Nephron (organoid): ENCODE measurements at regions not wholly inside any gene's neighbourhood (a gene's known extent, or its start where the extent isn't known, plus 50 kb on each side); places are given as distances from the start of the nearest gene placed in this dataset.

ENCODE experiments used
- H3K27ac Mint-ChIP-seq, 3 experiments: 2 replicates each; pipeline ENCODE4 v1.8.0; 2020; ENCODE audit warnings: mixed read lengths in 3 of 3, mild to moderate bottlenecking in 2 of 3, moderate library complexity in 1 of 3
- H3K27me3 Mint-ChIP-seq: 2 replicates; pipeline ENCODE4 v1.8.0; 2021; ENCODE audit warnings: low read depth, mild to moderate bottlenecking, moderate library complexity, mixed read lengths
- H3K36me3 Mint-ChIP-seq: 2 replicates; pipeline ENCODE4 v1.8.0; 2020; ENCODE audit warnings: low read depth, mixed read lengths
- H3K4me1 Mint-ChIP-seq: 2 replicates; pipeline ENCODE4 v1.8.0; 2020; ENCODE audit warnings: mixed read lengths
- H3K4me3 Mint-ChIP-seq, 3 experiments: 2 replicates each; pipeline ENCODE4 v1.8.0; 2020; ENCODE audit warnings: mild to moderate bottlenecking in 3 of 3, mixed read lengths in 3 of 3, moderate library complexity in 2 of 3
- H3K9me3 Mint-ChIP-seq: 2 replicates; pipeline ENCODE4 v1.8.0; 2020; ENCODE audit warnings: mixed read lengths
- TF ChIP-seq, protein P1 (sequence below), 3 experiments: fragments of 200-600 bp; sonication (generic); IDR thresholded peaks; one replicate each; pipeline ENCODE4 v1.5.0; 2021; ENCODE audit warnings: antibody characterized with exemption in 3 of 3; ENCODE audit not compliant: unreplicated experiment in 3 of 3

DNA sequence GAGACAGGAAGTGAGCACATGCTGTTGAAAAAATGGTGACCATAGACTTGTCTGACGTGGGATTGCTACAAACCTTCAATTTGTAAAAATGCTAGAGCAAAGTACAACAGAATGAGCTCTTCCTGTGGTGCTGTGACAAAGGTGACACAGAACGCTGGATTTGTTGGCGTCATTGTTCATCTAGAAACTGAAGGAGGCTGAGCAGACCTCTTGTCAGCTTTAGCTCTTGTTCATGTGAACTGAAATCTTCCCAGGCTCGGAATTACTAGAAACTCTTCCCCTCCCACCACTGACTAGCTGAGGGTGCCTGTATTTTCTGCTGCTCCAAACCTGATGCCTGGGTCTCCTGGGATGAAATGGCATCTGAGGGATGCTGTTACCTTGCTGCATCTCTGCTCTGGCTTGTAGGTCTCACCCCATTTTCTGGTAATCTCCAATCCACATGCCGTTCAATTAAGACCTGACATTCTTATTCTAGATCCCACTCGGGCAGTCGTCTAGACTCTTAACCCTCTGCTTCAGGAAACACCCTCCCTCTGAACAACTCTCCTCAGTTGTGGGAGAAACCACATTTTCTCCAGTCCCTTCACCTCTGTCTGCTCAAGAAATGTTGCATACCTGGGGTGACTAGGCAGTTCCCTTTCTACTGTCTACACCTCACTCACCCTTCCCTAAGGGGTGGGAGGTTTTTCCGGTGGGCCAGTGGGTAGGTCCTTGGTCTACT is 349.3 kb downstream of the CXCL12 start:
- H3K4me3 Mint-ChIP-seq: no peak overlapping the region
- no peaks in the 10 kb centered on the region for H3K36me3 Mint-ChIP-seq

DNA sequence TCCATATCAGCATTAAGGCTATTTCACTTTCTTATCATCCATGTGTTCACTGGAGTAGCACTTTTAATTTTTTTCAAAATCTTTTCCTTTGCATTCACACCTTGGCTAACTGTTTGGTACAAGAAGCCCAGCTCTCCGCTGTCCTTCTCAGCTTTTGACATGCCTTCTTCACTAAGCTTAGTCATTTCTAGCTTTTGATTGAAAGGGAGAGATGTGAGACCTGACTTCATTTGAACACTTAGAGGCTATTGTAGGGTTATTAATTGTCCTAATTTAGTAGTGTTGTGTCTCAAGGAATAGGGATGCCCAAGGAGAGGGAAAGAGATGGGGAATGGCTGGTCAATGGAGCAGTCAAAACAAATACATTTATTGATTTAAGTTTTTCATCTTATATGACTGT is 350.0 kb downstream of the CXCL12 start:
- Mint-ChIP-seq H3K27me3 (no peaks in the 10 kb centered on the region), H3K27ac (no peak overlapping the region), H3K4me3 (no peak overlapping the region), H3K9me3 (peaks cover 5% of the 10 kb centered on the region), H3K36me3 (no peaks in the 10 kb centered on the region), H3K4me1 (peaks cover 40% of the 10 kb centered on the region)
- TF ChIP-seq, protein P1, sequence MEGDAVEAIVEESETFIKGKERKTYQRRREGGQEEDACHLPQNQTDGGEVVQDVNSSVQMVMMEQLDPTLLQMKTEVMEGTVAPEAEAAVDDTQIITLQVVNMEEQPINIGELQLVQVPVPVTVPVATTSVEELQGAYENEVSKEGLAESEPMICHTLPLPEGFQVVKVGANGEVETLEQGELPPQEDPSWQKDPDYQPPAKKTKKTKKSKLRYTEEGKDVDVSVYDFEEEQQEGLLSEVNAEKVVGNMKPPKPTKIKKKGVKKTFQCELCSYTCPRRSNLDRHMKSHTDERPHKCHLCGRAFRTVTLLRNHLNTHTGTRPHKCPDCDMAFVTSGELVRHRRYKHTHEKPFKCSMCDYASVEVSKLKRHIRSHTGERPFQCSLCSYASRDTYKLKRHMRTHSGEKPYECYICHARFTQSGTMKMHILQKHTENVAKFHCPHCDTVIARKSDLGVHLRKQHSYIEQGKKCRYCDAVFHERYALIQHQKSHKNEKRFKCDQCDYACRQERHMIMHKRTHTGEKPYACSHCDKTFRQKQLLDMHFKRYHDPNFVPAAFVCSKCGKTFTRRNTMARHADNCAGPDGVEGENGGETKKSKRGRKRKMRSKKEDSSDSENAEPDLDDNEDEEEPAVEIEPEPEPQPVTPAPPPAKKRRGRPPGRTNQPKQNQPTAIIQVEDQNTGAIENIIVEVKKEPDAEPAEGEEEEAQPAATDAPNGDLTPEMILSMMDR (IDR thresholded peaks at IDR 0.05; ENCODE audit: unreplicated experiment in 3 of 3): no peak

More for the DNA sequence above, 349.3 kb downstream of the CXCL12 start:
- TF ChIP-seq, protein P1 (IDR thresholded peaks at IDR 0.05; ENCODE audit: unreplicated experiment in 3 of 3): no peak
- H3K4me1 Mint-ChIP-seq: peaks cover 33% of the 10 kb centered on the region
- H3K9me3 Mint-ChIP-seq: peaks cover 9% of the 10 kb centered on the region
- H3K27ac Mint-ChIP-seq: no peak overlapping the region
- H3K27me3 Mint-ChIP-seq: no peaks in the 10 kb centered on the region

DNA sequence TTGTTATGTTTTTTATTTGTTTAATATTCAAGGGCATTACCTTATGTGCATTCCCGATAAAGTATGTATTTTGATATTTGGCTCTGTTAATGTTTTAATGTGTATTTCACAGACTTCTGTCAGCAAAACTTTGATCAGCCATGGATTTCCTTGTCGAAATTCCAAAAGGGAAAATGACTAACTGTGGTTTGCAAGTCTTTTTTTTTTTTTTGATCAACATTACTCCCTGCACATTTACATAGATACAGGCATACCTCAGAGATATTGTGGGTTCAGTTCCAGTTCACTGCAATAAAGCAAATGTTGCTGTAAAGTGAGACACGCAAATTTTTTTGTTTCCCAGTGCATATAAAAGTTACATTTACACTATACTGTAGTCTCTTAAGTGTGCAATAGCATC is 351.9 kb downstream of the CXCL12 start:
- H3K4me3 Mint-ChIP-seq: no peak overlapping the region
- no peaks in the 10 kb centered on the region for H3K36me3 Mint-ChIP-seq
- H3K9me3 Mint-ChIP-seq: no peaks in the 10 kb centered on the region
- peak overlapping the region in 2 of 3 experiments; percentile 69 to 89 for H3K27ac Mint-ChIP-seq
- TF ChIP-seq, protein P1 (IDR thresholded peaks at IDR 0.05; ENCODE audit: unreplicated experiment in 3 of 3): no peak
- no peaks in the 10 kb centered on the region for H3K27me3 Mint-ChIP-seq
- peaks cover 44% of the 10 kb centered on the region for H3K4me1 Mint-ChIP-seq

DNA sequence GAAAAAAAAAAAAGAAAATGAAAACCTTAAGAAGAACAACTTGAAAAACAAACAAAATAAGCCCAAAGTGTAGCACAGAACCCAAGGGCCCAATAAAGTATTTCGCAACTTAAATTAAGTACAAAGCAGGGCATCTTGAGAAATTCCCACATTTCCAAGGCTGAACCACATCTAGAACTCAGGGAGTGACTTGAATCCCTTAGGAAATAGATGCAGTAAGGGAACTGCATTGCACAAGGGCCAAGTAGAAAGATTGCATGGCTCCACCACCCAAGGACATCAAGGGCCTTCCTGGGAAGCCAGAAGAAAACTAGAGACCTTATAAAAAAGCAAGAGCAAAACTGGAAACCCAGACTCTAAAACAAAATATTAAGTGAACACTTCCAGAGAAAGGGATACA is 352.7 kb downstream of the CXCL12 start:
- no peaks in the 10 kb centered on the region for H3K9me3 Mint-ChIP-seq
- TF ChIP-seq, protein P1 (IDR thresholded peaks at IDR 0.05; ENCODE audit: unreplicated experiment in 3 of 3): no peak
- peak overlapping the region; percentile 28 to 94 (median 89) for H3K27ac Mint-ChIP-seq
- H3K27me3 Mint-ChIP-seq: no peaks in the 10 kb centered on the region
- H3K4me1 Mint-ChIP-seq: peaks cover 44% of the 10 kb centered on the region
- H3K4me3 Mint-ChIP-seq: no peak overlapping the region
- H3K36me3 Mint-ChIP-seq: no peaks in the 10 kb centered on the region

DNA sequence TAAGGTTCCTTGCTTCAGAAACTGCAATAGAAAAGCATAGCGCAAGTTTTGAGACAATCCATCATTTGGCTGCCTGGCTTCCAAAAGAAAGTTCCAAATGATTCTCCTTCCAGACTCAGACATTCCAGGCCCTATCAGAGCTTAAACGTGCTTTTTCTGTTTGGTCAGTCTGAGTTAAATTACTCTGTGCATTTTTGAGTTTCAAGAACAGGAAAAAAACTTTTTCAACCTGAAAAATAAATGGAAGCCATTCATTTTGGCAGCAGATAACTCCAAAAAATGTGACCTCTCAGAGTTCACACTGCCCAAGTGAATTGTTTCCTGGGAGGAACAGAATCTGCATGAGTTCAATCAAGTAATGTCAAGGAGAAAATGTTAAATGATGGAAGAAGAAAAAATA is 354.2 kb downstream of the CXCL12 start:
- Mint-ChIP-seq H3K4me3 (no peak overlapping the region), H3K27me3 (no peaks in the 10 kb centered on the region), H3K36me3 (no peaks in the 10 kb centered on the region), H3K9me3 (no peaks in the 10 kb centered on the region), H3K27ac (peak overlapping the region; percentile 83 to 94 (median 89)), H3K4me1 (peaks cover 53% of the 10 kb centered on the region)
- TF ChIP-seq, protein P1 (IDR thresholded peaks at IDR 0.05; ENCODE audit: unreplicated experiment in 3 of 3): no peak

DNA sequence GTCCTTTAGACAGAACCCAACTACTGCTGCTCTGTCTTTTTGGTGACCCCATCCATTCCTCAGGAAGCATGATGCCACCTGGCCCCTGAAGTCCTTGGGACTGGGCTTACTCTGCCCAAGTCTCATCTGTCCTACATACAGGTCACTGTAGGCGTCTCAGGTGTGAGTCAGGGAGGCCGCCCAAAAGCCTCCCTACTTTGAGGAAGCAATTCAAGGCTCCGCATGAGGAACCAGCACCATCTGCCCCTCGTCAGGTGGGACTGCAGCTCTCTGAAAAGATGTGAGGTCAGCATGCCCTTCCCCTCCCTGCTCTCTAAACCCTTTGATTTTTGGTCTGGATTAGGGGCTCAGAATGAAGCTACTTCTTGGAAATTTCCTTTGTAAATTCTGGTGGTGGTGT is 354.8 kb downstream of the CXCL12 start:
- no peaks in the 10 kb centered on the region for H3K27me3 Mint-ChIP-seq
- H3K27ac Mint-ChIP-seq: peak overlapping the region; percentile 83 to 94 (median 89)
- H3K4me3 Mint-ChIP-seq: no peak overlapping the region
- H3K9me3 Mint-ChIP-seq: no peaks in the 10 kb centered on the region
- no peaks in the 10 kb centered on the region for H3K36me3 Mint-ChIP-seq
- TF ChIP-seq, protein P1 (IDR thresholded peaks at IDR 0.05; ENCODE audit: unreplicated experiment in 3 of 3): no peak
- peaks cover 59% of the 10 kb centered on the region for H3K4me1 Mint-ChIP-seq
